ENCODE measurements at regions not wholly inside any gene's neighbourhood (a gene's known extent, or its start where the extent isn't known, plus 50 kb on each side); places are given as distances from the start of the nearest gene placed in this dataset.

GRCh38 chr2:17043173-17043572 is 377.5 kb upstream of the CYRIA start:
- no peak for TF ChIP-seq CTCF (IDR thresholded peaks at IDR 0.05)
- no peak for TF ChIP-seq POLR2A (IDR thresholded peaks at IDR 0.05)
- no peak for TF ChIP-seq POLR2AphosphoS5 (IDR thresholded peaks at IDR 0.05; ENCODE audit: insufficient read depth in 1 of 2, low read depth in 1 of 2)
